ENCODE measurements at regions not wholly inside any gene's neighbourhood (a gene's known extent, or its start where the extent isn't known, plus 50 kb on each side); places are given as distances from the start of the nearest gene placed in this dataset.

DNA sequence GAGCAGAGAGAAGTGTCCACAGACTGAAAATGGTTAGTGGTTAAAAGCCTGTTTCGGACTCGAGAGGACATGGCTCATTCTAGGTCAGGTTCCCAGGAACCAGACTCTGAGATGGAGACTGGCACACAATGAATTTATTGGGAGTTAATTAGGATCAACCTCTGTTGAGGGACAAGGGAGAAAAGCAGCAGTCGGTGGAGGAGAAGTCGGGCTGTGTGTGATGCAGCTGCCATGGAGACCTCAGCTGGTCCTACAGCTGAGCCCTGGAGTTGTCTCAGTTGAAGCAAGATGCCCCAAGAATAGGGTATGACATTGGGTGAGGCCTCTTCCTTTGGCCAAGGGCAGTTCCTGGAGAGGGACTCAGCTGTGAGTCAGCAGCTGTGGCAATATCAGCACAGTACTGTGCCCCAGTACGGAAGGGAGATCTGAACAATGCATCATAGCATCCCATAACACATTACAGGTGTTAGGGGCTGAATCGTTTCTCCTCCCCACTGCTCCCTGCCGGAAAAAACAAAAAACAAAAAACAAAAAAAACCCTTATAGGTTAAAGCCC is 105.4 kb downstream of the ABHD5 start:
- in situ Hi-C loops (cut with MboI; ENCODE audit: low sequenced_read_pairs): no loop called here
- Histone ChIP-seq H2AFZ (replicated peaks; ENCODE audit: low read length, poor library complexity) (no peak overlapping the region), H4K20me1 (ENCODE audit: insufficient read depth, low read length) (no peaks in the 10 kb centered on the region), H3K27ac (ENCODE audit: insufficient read depth, low read length) (no peak overlapping the region), H3K4me3 (ENCODE audit: insufficient read depth, low read depth, low read length) (no peak overlapping the region), H4K8ac (ENCODE audit: low read depth in 2 of 2, low read length in 2 of 2) (no peak overlapping the region), H4K91ac (ENCODE audit: insufficient read depth, low read depth, low read length) (no peak overlapping the region), H2BK15ac (ENCODE audit: low read depth, low read length) (no peak overlapping the region), H3K23ac (ENCODE audit: low read depth, low read length) (no peak overlapping the region), H2BK120ac (ENCODE audit: low read depth, low read length) (no peak overlapping the region), H3K4me1 (ENCODE audit: control insufficient read depth, insufficient read depth, low read length) (no peaks in the 10 kb centered on the region; the same call in 1 of the 2 replicates), H3K36me3 (ENCODE audit: control insufficient read depth, insufficient read depth, low read length) (no peaks in the 10 kb centered on the region), H3K56ac (ENCODE audit: extremely low read depth, insufficient read depth, low read length) (no peak overlapping the region), H3K9me1 (ENCODE audit: insufficient read depth, low read length) (no peaks in the 10 kb centered on the region), H3K27me3 (ENCODE audit: control insufficient read depth, insufficient read depth, low read length) (peaks cover 10% of the 10 kb centered on the region), H4K5ac (ENCODE audit: low read depth, low read length) (no peak overlapping the region), H2BK20ac (ENCODE audit: low read depth, low read length) (no peak overlapping the region), H3K79me1 (ENCODE audit: low read depth in 1 of 2, low read length in 2 of 2) (no peaks in the 10 kb centered on the region), H2BK5ac (ENCODE audit: low read depth, low read length, poor library complexity, severe bottlenecking) (no peak overlapping the region), H3K4me2 (ENCODE audit: low read depth, low read length) (no peak overlapping the region), H3K4ac (ENCODE audit: low read depth, low read length) (no peak overlapping the region), H2AK5ac (ENCODE audit: low read depth, low read length) (no peak overlapping the region), H3K9me3 (ENCODE audit: control insufficient read depth, insufficient read depth, low read length) (no peaks in the 10 kb centered on the region), H3K14ac (replicated peaks; ENCODE audit: low read depth, low read length) (no peak overlapping the region), H3K9ac (ENCODE audit: low read depth, low read length) (no peak overlapping the region), H3K18ac (ENCODE audit: low read depth, low read length) (no peak overlapping the region), H2AK9ac (replicated peaks; ENCODE audit: low read depth, low read length, poor library complexity) (no peak overlapping the region)
- intact Hi-C loops (cut with micrococcal nuclease): no loop called here
- DNase-seq (no peak), ATAC-seq (ENCODE audit: low read depth) (no peak)
- dilution Hi-C loops (cut with HindIII; ENCODE audit: low sequenced_read_pairs, unreplicated experiment): no loop called here
- POLR2A ChIA-PET (ENCODE audit: unreplicated experiment): no interaction called here
- no peak for TF ChIP-seq CHD1 (IDR thresholded peaks at IDR 0.05; ENCODE audit: low read depth, low read length)
- no peak for TF ChIP-seq MXI1 (IDR thresholded peaks at IDR 0.05; ENCODE audit: borderline replicate concordance, low read depth, low read length)
- TF ChIP-seq FOS (IDR thresholded peaks at IDR 0.05; ENCODE audit: low read depth, low read length): no peak
- no peak for TF ChIP-seq BHLHE40 (IDR thresholded peaks at IDR 0.05; ENCODE audit: low read depth, low read length)
- TF ChIP-seq, protein P1, sequence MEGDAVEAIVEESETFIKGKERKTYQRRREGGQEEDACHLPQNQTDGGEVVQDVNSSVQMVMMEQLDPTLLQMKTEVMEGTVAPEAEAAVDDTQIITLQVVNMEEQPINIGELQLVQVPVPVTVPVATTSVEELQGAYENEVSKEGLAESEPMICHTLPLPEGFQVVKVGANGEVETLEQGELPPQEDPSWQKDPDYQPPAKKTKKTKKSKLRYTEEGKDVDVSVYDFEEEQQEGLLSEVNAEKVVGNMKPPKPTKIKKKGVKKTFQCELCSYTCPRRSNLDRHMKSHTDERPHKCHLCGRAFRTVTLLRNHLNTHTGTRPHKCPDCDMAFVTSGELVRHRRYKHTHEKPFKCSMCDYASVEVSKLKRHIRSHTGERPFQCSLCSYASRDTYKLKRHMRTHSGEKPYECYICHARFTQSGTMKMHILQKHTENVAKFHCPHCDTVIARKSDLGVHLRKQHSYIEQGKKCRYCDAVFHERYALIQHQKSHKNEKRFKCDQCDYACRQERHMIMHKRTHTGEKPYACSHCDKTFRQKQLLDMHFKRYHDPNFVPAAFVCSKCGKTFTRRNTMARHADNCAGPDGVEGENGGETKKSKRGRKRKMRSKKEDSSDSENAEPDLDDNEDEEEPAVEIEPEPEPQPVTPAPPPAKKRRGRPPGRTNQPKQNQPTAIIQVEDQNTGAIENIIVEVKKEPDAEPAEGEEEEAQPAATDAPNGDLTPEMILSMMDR (conservative IDR thresholded peaks at IDR 0.05; ENCODE audit: low read depth, low read length): no peak
- TF ChIP-seq SMC3 (IDR thresholded peaks at IDR 0.05; ENCODE audit: low read depth, low read length): no peak
- TF ChIP-seq NFE2L2 (IDR thresholded peaks at IDR 0.05; ENCODE audit: low read depth, low read length): no peak
- no peak for TF ChIP-seq POLR2A (IDR thresholded peaks at IDR 0.05; ENCODE audit: low read depth, low read length)
- TF ChIP-seq MAZ (IDR thresholded peaks at IDR 0.05; ENCODE audit: borderline replicate concordance, low read depth, low read length): no peak
- TF ChIP-seq CEBPB (IDR thresholded peaks at IDR 0.05; ENCODE audit: low read depth, low read length): no peak
- TF ChIP-seq, protein P2, sequence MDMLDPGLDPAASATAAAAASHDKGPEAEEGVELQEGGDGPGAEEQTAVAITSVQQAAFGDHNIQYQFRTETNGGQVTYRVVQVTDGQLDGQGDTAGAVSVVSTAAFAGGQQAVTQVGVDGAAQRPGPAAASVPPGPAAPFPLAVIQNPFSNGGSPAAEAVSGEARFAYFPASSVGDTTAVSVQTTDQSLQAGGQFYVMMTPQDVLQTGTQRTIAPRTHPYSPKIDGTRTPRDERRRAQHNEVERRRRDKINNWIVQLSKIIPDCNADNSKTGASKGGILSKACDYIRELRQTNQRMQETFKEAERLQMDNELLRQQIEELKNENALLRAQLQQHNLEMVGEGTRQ (IDR thresholded peaks at IDR 0.05; ENCODE audit: low read depth, low read length): no peak
- no peak for TF ChIP-seq RCOR1 (IDR thresholded peaks at IDR 0.05; ENCODE audit: insufficient replicate concordance, low read length)
- CTCF ChIA-PET: no interaction called here
- WGBS, 2 experiments (ENCODE audit: extremely low coverage in 2 of 2, insufficient read length in 1 of 2): 100% methylated on average over 2 of the region's 7 CpGs; no CpG with 5 or more reads in 1 of the 2 experiments
- no TSS peak for BruUV-seq (replicated peaks)

Data from IMR-90 (cell line).